ENCODE measurements at regions not wholly inside any gene's neighbourhood (a gene's known extent, or its start where the extent isn't known, plus 50 kb on each side); places are given as distances from the start of the nearest gene placed in this dataset.

DNA sequence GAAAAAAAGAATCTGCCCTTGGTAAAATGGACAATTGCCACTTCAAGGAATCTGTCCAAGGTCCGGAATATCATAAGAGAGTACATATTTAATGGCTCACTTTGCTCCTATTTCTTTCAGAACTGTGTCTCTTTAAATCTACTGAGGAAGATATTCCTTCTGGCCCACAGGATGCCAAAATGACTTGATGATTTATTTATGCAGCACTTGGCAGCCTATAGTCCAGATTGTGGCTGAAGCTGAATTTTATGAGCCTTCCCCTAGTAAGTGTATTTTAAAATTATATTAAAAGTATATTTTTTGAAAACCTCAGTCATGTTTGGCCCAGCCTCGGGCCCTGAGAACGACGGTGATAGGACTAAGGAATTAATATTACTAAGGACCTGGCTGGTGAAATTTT is 465.1 kb upstream of the HNRNPA3 start:
- DNase-seq = no peak

DNA sequence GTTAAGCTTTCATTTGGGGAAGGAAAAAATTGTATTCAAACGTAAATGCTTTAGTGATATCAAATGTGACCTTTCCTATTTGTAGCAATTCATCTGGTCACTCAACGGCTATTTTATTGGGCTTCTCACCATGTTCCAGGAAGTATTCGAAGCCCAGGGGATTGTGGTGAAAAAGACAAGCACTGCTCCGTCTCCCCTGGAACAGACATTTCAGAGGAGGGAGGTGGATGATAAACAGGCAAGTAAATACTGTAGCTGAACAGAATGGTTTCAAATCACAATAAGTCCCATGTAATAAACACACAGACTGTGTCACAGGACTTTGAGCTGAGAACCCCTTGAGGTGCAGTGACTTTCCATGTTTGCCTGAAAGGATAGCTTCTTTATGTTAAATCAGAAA is 464.7 kb upstream of the HNRNPA3 start:
- DNase-seq = no peak

DNA sequence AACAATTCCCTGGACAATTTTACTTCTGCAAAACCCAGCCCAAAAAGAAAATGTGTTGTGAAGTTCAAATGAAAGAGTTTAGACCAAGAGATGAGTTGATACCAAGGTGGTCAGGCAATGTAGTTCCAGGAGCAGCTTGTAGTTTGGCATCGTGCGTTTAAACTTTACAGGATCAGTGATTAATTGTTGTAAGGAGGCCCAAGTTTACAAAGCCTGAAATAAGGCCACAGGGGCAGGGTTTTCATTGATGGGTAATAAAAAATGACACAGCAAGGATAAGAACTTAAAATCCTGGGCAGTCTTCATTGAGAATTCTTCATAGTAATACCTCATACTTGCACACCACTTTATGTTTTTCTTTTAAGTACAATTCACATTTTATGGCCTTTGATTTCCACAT is 463.9 kb upstream of the HNRNPA3 start:
- no peak for DNase-seq

GRCh38 chr2:176751314-176752227 is 461.0 kb upstream of the HNRNPA3 start:
- DNase-seq = no peak

GRCh38 chr2:176752295-176752694 is 460.3 kb upstream of the HNRNPA3 start:
- no peak for DNase-seq

DNA sequence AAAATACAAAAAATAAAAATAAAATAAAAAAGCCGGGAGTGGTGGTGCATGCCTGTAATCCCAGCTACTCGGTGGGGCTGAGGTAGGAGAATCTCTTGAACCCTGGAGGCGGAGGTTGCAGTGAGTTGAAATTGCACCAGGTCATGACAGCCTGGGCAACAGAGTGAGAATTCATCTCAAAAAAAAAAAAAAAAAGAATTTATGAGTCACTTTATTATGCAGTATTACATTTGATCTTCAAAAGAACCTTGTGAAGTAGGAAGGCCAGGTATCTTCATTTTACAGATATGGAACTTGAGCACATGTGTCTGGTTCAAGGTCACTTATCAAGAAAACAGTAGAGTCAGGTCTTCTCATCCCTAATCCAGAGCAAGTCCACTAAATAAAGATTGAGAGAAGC is 459.4 kb upstream of the HNRNPA3 start:
- no peak for DNase-seq

DNA sequence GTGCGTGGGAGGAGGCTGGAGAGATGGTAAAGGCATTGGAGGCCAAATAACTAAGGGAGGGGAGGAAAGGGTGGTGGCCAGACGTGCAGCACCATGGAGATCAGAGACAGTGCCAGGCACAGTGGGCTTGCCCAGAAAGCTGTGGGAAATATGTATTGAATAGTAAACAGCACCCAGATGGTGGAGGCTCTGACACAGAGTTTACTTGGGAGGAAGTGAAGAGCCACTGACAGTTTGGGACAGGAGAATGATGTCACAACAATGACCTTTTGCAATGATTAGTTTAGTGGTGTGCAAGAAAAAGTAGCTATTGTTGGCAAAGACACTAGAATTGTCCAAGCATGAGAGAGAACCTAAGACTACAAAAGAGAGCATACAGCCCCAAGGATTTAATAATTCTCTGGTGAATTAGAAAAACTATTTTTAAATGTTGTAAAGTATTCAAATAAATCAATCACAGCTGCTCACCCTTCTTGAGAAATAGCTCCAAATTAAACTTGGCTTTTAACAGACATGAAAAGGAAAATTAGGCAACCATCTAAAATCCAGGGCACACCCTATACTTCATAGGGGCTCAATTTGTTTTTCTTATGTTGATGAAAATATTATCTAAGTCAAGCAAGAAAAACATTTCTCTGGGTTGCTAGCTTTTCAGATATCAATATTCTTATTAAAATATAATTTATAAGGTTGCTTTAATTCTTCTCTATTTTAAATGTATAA is 458.7 kb upstream of the HNRNPA3 start:
- no peak for DNase-seq

DNA sequence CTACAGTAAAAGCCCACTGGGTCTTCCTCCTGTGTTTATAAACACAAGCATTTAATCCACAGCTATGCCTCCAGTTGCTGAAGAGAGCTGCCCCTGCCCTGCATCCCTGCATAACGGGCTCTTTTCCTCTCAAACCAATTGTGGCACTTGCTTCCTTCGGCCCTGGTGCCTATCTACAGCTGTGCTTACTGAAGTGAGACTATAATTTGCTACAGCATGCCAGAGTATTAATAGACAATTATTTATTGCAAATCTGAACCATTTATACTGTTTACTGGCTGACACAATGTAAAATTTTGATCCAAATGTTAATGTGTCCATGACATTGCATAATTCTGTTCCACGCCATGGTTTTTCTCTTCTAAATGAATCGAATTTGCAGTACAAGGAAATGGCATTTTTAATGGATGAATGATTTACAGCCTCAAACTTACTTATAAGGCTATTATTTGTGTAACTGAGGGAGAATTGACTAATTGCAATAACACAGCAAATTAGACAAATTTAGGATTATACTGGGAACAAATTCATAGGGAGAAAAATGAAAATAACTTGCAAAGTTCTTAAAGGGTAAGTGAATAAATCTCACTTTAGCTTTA is 457.0 kb upstream of the HNRNPA3 start:
- no peak for DNase-seq

DNA sequence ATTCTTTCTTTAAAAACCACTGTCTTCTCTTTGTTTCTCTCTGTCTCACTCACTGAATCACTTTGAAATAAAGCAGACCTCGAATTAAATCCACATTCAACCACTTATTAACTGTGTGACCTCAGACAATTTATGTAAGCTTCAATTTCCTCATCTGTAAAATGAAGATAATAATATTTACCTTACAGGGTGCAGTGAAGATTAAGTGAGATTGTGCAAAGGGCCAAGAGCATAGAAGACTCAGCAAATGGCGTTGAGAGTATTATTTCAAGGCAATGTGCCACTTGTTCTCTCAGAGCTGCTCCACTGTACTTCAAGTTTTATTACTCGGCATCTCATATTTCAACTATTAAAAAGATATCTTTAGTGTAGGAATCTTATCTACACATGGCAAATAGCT is 454.2 kb upstream of the HNRNPA3 start:
- DNase-seq = no peak

- no peak for DNase-seq
Measured at GRCh38 chr2:176760439-176760838, 452.2 kb upstream of the HNRNPA3 start.

- DNase-seq = no peak
Measured at GRCh38 chr2:176763130-176763529, 449.5 kb upstream of the HNRNPA3 start.

DNA sequence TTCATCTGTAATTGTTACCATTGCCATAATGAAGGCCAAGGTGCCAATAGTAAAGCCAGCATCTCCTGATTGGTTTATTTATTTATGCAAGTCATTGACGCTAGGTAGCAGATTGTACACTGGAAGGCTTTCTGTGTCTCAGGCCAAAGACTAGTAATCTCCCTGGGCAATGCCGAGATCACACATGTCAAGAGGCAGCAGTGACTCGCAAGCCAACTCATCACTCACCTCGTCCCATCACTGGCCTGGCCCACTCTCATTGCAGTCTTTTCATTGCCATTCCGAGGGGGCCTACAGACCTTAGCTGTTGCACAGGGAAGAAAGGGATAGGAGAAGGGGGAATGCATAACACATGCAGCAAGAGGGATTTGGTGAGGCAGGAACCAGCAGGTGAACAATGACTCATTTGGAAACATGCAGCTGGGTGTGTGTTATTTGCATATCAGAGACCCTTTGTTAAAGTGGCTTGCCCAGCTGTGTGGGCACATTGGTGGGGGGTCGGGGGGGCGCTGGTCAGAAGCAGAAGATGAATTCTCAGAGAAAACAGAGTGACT is 448.7 kb upstream of the HNRNPA3 start:
- DNase-seq = no peak

DNA sequence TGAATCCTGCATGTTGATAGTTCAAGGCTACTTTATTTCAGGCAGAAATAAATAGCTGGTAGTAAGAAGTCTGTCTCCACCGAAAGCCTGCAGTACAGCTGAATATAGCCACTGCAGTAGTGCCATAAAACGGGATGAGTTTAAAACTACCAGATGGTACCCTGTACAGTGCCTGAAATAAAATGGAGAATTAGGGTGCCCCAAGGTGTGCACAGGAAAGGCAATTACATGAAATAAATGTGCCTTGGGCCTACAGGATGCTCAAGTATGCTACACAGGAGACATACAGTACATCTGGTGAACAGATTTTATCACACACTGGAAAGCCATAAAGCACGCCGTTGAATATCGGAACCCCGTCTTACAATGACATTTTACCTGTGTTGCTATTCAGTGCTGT is 447.7 kb upstream of the HNRNPA3 start:
- no peak for DNase-seq

DNA sequence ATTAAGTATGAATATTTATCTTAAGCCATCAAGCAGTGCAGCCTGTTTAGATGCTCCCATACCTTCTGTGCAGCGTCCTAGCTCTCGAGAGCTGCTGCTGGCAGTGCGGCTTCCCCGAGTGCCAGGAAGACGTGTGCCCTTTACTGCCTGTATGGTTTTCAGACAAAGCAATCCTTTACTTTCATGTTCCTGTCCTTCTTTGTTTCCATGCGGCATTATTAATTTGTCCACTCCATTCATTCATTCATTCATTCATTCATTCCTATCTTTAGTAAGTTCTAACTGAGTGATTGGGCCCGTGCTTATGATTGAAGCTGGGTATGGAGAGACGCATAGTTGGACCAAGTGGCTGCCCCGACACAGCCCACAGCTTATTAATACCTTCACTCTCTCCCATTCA is 446.6 kb upstream of the HNRNPA3 start:
- no peak for DNase-seq

- no peak for DNase-seq
Measured at GRCh38 chr2:176768185-176768584, 444.4 kb upstream of the HNRNPA3 start.

DNA sequence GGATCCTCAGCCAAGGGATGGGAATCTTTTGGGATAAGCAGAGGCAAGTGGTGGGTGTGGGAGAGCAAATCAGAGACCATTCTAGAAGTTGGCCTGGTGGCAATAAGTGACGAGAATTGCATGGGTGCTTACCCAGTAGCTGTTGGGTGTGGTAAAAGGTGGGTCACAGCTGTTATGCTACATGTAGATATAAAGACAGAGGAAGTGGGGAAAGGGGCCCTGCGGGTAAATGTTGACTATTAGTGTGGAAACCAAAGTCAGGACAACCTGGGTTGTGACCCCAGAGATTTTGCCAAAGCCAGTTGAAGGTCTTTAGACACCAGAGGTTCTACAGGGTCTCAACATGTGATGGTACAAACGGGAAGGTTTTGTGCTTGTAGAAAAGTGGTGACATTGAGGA is 443.6 kb upstream of the HNRNPA3 start:
- DNase-seq = no peak

- no peak for DNase-seq
Measured at GRCh38 chr2:176769499-176770370, 442.9 kb upstream of the HNRNPA3 start.

GRCh38 chr2:176772816-176773215 is 439.8 kb upstream of the HNRNPA3 start:
- DNase-seq = no peak

GRCh38 chr2:176774766-176775451 is 437.7 kb upstream of the HNRNPA3 start:
- no peak for DNase-seq

GRCh38 chr2:176777262-176777661 is 435.3 kb upstream of the HNRNPA3 start:
- DNase-seq = no peak

- no peak for DNase-seq
Measured at GRCh38 chr2:176779917-176780316, 432.7 kb upstream of the HNRNPA3 start.

GRCh38 chr2:176780348-176780747 is 432.2 kb upstream of the HNRNPA3 start:
- DNase-seq = no peak

Data from NCI-H1048 (cell line).